ENCODE measurements at regions not wholly inside any gene's neighbourhood (a gene's known extent, or its start where the extent isn't known, plus 50 kb on each side); places are given as distances from the start of the nearest gene placed in this dataset.

GRCh38 chr5:97840643-97841042 lies 657.6 kb upstream of the RIOK2 start:
- no peak for TF ChIP-seq GATA3 (IDR thresholded peaks at IDR 0.05; ENCODE audit: low read depth, low read length)
- no peak for TF ChIP-seq GATA2 (IDR thresholded peaks at IDR 0.05; ENCODE audit: low read depth, low read length)

All from SH-SY5Y (cell line).